ENCODE measurements at regions not wholly inside any gene's neighbourhood (a gene's known extent, or its start where the extent isn't known, plus 50 kb on each side); places are given as distances from the start of the nearest gene placed in this dataset.
"Not testable (repeated sequence)": the region's sequence is repeated elsewhere in the genome, so short reads cannot be mapped to it uniquely, and the experiment has no call there.

- not testable (repeated sequence) for DNase-seq
Measured at GRCh38 chr10:46810222-46810621, 101.0 kb upstream of the PTPN20 start.

GRCh38 chr10:46816126-46816525, 95.1 kb upstream of the PTPN20 start:
- DNase-seq, result not testable (repeated sequence)

GRCh38 chr10:46840393-46841050, 70.7 kb upstream of the PTPN20 start:
- not testable (repeated sequence) for DNase-seq

DNA sequence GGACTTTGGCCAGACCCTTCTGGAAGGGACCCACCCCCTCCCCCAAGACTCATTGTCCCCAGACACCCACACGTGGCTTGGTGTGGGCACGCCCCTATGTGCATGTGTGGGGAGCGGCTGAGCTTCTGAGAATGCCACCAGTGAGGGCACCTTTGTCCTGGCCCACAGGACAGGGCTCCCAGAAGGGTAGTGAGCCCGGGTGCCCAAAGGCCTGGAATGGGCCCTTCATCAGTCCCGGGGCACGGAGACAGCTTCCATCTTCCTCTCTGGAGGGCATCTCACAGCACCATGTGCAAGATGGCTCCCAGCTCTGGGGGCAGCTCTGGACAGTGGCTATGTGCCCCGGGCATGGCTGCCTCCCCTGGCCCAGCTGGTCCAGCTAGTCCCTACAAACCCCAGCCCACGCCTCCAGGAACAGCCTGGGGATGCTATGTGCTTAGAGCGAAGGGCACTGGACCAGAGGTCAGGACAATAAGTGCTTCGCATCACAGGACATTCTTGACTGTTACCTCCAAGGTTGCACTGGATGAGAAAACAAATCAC, 70.1 kb upstream of the PTPN20 start:
- not testable (repeated sequence) for DNase-seq

DNA sequence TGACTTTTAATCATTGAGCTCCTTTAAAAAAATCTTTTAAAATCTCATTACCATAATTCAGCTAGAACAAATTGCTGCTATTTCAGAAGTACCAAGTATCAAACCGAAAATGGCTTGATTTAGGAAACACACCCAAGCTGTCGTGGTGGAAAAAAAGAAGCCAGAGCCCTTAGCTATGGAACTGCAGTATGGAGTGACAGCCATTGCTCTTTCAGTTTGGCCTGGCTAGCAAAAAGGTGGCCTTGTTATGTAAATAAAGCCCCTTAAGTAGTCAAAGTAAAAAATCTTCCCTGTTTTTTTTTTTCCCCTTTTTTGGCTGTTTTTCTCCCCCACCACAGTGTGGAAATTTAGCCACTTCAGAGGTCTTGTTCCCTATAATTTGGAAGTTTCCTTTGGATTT, 66.0 kb upstream of the PTPN20 start:
- DNase-seq, result not testable (repeated sequence)

- not testable (repeated sequence) for DNase-seq
Measured at GRCh38 chr10:46845640-46846039, 65.6 kb upstream of the PTPN20 start.

DNA sequence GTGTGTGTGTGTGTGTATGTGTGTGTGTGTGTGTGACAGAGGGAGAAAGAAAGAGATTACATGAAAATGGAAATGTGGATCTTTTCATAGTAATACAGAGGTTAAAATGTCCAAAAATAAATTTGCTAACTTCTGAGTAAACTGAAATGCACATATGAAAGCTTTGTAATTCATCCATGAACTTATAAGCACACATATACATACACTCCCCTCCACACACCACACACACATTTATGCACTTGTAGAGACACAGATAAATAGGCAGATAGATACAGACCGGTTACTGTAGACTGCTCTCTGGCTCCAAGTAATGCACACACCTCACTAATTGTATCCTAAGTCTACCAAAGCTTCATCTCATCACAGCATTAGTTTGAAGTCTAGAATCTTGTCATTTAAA, 50.5 kb upstream of the PTPN20 start:
- not testable (repeated sequence) for DNase-seq

Data from activated T-cell treated with anti-CD3 and anti-CD28 coated beads for 4 hours (primary cell).